ENCODE measurements at regions not wholly inside any gene's neighbourhood (a gene's known extent, or its start where the extent isn't known, plus 50 kb on each side); places are given as distances from the start of the nearest gene placed in this dataset.
"Not testable (repeated sequence)": the region's sequence is repeated elsewhere in the genome, so short reads cannot be mapped to it uniquely, and the experiment has no call there.

DNA sequence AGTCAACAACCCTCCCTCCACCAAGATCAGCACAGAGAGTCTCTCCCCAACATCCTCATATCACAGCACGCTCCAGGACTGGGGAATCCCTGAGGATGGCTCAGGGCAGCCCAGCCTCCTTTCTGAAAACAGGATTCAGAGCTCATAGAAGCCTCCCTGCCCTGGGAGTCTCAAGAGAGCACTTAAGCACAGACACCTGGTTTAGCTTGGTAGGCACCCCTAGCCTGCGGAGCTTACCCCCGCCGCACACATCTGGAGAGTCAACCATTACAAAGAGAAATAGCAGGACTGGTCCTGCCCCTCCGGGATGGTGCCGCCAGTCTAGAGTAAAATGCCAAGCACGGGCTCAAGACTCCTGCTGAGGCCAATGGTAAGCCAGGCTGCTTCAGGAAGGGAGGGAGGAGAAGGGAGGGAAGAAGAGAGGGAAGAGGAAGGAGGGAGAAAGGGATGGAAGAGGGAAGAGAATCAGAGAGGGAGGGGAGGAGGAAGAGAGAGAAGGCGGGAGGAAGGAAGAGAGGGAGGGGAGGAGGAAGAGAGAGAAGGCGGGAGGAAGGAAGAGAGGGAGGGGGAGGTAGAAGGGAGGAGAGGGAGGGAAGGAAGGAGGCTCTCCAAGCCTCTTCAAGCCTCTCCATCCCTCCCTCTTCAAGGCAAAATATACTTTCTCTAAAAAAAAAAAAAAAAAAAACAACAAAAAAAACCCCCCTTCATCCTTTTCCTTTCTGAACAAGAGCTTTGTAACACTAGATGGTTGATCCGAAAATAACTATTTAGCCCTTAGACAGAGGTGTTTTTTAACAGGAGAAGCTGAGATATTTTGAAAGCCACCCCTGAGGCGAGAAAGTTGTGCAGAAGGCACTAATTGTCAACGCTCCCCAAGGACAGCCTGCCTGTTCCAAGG is 278.6 kb upstream of the TLE3 start:
- DNase-seq (ENCODE audit: low spot score), result peak; percentile 62
- H3K4me3 ChIP-seq, result peak overlapping the region; percentile 52
- peak overlapping the region in 1 of 2 donors; percentile 42 for H3K27ac ChIP-seq
- TF ChIP-seq, protein P1, sequence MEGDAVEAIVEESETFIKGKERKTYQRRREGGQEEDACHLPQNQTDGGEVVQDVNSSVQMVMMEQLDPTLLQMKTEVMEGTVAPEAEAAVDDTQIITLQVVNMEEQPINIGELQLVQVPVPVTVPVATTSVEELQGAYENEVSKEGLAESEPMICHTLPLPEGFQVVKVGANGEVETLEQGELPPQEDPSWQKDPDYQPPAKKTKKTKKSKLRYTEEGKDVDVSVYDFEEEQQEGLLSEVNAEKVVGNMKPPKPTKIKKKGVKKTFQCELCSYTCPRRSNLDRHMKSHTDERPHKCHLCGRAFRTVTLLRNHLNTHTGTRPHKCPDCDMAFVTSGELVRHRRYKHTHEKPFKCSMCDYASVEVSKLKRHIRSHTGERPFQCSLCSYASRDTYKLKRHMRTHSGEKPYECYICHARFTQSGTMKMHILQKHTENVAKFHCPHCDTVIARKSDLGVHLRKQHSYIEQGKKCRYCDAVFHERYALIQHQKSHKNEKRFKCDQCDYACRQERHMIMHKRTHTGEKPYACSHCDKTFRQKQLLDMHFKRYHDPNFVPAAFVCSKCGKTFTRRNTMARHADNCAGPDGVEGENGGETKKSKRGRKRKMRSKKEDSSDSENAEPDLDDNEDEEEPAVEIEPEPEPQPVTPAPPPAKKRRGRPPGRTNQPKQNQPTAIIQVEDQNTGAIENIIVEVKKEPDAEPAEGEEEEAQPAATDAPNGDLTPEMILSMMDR (IDR thresholded peaks at IDR 0.05), result no peak

DNA sequence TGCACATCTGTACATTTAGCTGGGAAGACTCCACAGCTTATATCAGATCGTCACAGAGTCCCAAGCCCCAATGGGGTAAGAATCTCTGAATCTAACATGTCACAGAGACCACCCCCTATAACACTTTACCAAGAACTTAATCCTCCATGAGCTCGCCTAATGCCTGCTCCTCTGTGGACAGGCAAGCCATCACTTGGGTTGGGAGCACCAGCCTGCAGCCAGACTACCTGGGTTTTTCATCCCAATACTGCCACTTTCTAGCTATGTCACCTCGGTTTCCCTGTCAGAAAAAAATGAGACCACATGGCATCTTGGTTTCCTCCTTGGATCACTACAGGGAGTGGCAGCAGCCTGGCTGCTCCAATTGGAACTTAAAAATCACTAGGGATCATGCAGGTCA is 277.9 kb upstream of the TLE3 start:
- DNase-seq (ENCODE audit: low spot score), result peak; percentile 68
- no peak overlapping the region for H3K27ac ChIP-seq
- no peak overlapping the region for H3K4me3 ChIP-seq
- TF ChIP-seq, protein P1 (IDR thresholded peaks at IDR 0.05), result no peak

DNA sequence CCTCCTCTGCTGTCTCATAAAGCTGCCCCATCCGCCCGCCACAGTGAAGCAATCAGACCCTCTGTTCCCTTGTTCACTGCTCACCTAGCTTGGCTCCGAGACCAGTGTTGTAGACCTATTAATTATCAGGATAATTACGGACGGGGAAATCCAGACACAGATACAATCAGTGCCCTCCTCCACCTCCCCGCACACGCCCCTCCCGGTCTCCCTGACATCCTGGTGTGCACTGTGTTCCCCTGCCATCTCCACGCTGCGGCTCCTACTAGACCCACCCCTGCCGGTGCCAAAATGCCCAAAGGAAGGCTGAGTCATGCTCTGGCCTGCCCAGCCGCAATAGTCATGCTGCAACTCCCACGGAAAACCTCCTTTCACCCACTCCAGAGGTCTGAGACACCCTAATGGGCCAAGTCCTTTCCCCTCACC is 277.3 kb upstream of the TLE3 start:
- no peak overlapping the region for H3K27ac ChIP-seq
- DNase-seq (ENCODE audit: low spot score), result peak; percentile 75

DNA sequence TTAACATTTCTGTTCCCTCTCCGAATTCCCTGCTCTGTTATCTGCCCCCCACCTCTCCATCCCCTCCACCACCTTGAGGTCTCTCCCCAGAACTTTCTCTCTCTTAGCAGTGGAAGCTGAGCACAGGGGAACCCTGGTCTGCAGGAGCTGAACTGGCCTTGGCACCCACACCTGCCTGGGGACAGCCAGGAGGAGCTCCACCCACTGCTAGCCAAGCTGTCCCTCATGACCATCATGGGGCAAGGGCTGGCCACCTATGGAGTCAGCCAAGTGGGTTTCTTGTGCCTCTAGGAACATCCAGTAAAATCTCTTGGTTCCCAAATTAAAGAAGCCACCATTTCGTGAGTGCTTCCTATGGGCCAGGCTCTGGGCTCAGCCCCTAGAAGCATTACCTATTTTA is 276.4 kb upstream of the TLE3 start:
- no peak for DNase-seq (ENCODE audit: low spot score)
- TF ChIP-seq, protein P1 (IDR thresholded peaks at IDR 0.05), result no peak
- H3K27ac ChIP-seq, result no peak overlapping the region
- H3K4me3 ChIP-seq, result no peak overlapping the region

More for the DNA sequence above, 277.3 kb upstream of the TLE3 start:
- TF ChIP-seq, protein P1 (IDR thresholded peaks at IDR 0.05), result no peak
- H3K4me3 ChIP-seq, result no peak overlapping the region

DNA sequence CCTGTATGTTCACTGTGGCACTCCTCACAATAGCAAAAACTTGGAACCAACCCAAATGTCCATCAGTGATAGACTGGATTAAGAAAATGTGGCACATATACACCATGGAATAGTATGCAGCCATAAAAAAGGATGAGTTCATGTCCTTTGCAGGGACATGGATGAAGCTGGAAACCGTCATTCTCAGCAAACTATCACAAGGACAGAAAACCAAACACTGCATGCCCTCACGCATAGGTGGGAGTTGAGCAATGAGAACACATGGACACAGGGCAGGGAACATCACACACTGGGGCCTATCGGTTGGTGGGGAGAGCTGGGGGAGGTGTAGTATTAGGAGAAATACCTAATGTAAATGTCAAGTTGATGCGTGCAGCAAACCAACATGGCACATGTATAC is 275.7 kb upstream of the TLE3 start:
- not testable (repeated sequence) for H3K27ac ChIP-seq; DNase-seq (ENCODE audit: low spot score); H3K4me3 ChIP-seq

DNA sequence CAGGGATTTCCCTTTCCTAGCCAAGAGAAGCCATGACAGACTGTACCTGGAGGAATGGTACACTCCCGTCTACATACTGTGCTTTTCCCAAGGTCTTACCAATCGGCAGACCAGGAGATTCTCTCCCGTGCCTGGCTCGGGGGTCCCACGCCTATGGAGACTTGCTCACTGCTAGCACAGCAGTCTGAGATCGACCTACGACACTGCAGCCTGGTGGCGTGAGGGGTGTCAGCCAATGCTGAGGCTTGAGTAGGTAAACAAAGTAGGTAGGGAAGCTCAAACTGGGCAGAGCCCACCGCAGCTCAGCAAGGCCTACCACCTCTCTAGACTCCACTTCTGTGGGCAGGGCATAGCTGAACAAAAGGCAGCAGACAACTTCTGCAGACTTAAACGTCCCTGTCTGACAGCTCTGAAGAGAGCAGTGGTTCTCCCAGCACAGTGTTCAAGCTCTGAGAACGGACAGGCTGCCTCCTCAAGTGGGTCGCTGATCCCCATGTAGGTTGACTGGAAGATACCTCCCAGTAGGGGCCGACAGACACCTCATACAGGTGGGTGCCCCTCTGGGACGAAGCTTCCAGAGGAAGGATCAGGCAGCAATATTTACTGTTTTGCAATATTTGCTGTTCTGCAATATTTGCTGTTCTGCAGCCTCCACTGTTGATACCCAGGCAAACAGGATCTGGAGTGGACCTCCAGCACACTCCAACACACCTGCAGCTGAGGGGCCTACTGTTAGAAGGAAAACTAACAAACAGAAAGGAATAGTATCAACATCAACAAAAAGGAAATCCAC is 270.4 kb upstream of the TLE3 start:
- not testable (repeated sequence) for H3K27ac ChIP-seq, H3K4me3 ChIP-seq
- DNase-seq (ENCODE audit: low spot score), result peak; percentile 67

DNA sequence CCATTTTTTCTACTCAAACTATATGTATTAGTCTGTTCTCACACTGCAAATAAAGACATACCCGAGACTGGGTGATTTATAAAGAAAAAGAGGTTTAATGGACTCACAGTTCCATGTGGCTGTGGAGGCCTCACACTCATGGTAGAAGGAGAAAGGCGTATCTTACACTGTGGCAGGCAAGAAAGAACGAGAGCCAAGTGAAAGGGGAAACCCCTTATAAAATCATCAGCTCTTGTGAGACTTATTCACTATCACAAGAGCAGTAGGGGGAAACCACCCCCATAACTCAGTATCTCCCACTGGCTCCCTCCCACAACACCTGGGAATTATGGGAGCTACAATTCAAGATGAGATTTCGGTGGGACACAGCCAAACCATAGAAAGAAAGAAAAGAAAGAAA is 266.3 kb upstream of the TLE3 start:
- not testable (repeated sequence) for H3K4me3 ChIP-seq; H3K27ac ChIP-seq; DNase-seq (ENCODE audit: low spot score)

DNA sequence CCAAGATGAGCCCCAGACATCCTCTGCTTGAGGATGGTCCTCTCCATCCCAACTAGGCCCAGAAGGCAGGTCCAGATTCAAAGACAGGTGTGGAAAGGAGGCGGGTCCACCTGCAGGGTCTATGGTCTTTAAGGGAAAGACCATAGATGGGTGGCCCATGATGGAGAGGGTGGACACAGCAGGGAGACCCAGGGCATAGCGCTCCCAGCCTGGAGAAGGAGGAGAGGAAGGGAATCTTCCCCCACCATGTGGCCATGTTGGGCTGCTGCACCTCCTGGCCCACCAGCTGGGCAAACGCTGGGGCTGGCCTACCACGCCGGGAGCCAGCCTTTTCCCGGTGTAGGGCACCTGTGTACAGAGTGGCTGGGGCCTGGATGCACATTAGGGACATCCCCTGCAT is 265.2 kb upstream of the TLE3 start:
- TF ChIP-seq, protein P1 (IDR thresholded peaks at IDR 0.05), result peak; percentile 28
- no peak overlapping the region for H3K4me3 ChIP-seq
- DNase-seq (ENCODE audit: low spot score), result peak; percentile 69

More for the DNA sequence above, 265.2 kb upstream of the TLE3 start:
- no peak overlapping the region for H3K27ac ChIP-seq

Measured in coronary artery (tissue), 2 donors.